Right lobe of liver (tissue), 4 donors: ENCODE measurements at regions not wholly inside any gene's neighbourhood (a gene's known extent, or its start where the extent isn't known, plus 50 kb on each side); places are given as distances from the start of the nearest gene placed in this dataset.
"Not testable (repeated sequence)": the region's sequence is repeated elsewhere in the genome, so short reads cannot be mapped to it uniquely, and the experiment has no call there.

Experiments
- POLR2A ChIP-seq: fragments of 450-650 bp; IDR thresholded peaks from one replicate; pipeline ENCODE4 v1.6.1; 2017; ENCODE audit warnings: antibody characterized with exemption, mild to moderate bottlenecking
- TF ChIP-seq, protein P1 (sequence below), 4 donors: fragments of 200-600 bp in 3 of 4; fragments of 450-650 bp in 1 of 4; IDR thresholded peaks; one replicate each; pipeline versions ENCODE4 v1.5.1 to v1.8.0; 2016 to 2022; ENCODE audit warnings: antibody characterized with exemption in 4 of 4, mild to moderate bottlenecking in 2 of 4
- donor health status: DM: no; HTN: no; CAD: no.
- donor health status: DM: no; HTN: no; CAD: no.
- donor health status: DM: no; HTN: yes; CAD: no.

DNA sequence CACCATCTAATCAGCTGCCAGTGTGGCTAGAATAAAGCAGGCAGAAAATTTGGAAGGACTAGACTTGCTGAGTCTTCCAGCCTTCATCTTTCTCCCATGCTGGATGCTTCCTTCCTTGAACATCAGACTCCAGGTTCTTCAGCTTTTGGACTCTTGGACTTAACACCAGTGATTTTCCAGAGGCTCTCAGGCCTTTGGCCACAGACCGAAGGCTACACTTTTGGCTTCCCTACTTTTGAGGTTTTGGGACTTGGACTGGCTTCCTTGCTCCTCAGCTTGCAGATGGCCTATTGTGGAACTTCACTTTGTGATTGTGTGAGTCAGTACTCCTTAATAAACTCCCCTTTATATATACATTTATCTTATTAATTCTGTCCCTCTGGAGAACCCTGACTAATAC, 129.8 kb upstream of the MB21D2 start:
- TF ChIP-seq, protein P1, sequence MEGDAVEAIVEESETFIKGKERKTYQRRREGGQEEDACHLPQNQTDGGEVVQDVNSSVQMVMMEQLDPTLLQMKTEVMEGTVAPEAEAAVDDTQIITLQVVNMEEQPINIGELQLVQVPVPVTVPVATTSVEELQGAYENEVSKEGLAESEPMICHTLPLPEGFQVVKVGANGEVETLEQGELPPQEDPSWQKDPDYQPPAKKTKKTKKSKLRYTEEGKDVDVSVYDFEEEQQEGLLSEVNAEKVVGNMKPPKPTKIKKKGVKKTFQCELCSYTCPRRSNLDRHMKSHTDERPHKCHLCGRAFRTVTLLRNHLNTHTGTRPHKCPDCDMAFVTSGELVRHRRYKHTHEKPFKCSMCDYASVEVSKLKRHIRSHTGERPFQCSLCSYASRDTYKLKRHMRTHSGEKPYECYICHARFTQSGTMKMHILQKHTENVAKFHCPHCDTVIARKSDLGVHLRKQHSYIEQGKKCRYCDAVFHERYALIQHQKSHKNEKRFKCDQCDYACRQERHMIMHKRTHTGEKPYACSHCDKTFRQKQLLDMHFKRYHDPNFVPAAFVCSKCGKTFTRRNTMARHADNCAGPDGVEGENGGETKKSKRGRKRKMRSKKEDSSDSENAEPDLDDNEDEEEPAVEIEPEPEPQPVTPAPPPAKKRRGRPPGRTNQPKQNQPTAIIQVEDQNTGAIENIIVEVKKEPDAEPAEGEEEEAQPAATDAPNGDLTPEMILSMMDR (IDR thresholded peaks at IDR 0.05) = not testable (repeated sequence)
- TF ChIP-seq POLR2A = not testable (repeated sequence)
